Activated CD8-positive, alpha-beta memory T cell treated with anti-CD3 and anti-CD28 coated beads, Interleukin-2, amount 50 U/mL, for 4 hours (primary cell): ENCODE measurements at regions not wholly inside any gene's neighbourhood (a gene's known extent, or its start where the extent isn't known, plus 50 kb on each side); places are given as distances from the start of the nearest gene placed in this dataset.

Experiments
- DNase-seq: peaks from one replicate; pipeline ENCODE4 v3.0.0-alpha.2; 2020

DNA sequence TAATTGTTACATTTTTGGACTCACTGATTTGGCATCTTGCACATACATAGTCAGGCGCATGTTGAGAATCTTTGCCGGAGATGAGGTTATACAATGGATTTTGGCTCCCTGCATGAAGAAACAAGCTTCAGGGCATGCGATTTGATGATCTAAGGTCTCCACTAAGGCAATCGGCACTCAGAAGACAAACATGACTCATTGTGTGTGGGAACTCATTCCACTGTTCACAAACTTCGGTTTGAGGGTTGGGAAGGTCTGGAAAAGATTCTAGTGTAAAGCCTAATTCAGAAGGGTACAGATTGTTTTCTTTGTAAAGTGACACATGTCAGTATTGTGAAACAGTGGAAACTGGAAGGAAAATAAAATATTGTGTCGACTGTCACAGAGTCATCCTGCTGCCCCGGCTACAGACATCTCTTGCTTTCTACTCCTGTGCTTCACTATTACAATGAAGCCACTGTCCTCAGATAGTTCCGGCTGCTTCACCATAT is 192.6 kb upstream of the HMGA2 start:
- no peak for DNase-seq

DNA sequence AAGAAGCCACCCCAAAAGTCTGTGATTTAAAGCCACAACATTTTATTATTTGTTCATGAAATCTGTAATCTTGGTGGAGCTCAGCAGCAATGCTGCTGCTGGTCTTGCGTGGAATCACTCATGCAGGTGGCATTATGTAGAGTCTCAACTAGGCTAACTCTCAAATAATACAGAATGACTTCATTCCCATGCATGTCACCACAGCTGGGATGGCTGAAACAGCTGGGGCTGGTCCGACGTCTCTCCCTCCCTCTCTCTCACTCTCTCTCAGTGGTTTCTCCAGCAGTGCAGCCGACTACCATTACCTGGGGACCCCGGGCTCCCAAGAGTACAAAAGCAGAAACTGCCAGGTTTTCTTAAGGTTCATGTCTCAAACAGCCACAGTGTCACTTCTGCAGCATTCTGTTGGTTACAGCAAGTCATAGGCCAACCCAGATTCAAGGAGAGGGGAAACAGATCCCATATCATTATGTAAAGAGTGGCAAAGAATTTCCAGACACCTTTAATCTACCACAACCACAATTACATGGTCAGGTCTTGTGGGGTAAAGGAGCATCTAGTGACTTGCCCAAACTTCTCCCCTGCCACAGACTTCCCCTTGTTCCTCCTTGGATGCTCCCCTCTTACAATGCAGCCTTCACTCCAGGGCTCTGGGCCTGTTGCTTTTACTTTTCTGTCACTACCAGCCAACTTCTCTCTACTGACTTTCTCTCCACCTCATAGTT is 192.0 kb upstream of the HMGA2 start:
- no peak for DNase-seq

DNA sequence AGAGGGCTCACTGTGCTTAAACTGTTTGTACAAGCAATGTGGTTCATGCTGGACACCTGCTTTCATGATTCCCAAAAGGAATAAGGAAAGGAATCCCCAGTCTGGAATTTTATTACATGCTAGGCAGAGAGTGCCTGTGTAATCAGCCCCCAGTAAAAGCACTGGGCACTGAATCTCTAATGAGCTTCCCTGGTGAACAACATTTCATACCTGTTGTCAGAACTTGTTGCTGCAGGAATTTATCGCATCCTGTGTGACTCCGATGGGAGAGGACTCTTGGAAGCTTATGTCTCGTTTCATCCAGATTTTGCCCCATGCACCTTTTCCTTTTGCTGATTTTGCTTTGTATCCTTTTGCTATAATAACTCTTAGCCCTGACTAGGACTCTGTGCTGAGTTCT is 190.2 kb upstream of the HMGA2 start:
- no peak for DNase-seq

DNA sequence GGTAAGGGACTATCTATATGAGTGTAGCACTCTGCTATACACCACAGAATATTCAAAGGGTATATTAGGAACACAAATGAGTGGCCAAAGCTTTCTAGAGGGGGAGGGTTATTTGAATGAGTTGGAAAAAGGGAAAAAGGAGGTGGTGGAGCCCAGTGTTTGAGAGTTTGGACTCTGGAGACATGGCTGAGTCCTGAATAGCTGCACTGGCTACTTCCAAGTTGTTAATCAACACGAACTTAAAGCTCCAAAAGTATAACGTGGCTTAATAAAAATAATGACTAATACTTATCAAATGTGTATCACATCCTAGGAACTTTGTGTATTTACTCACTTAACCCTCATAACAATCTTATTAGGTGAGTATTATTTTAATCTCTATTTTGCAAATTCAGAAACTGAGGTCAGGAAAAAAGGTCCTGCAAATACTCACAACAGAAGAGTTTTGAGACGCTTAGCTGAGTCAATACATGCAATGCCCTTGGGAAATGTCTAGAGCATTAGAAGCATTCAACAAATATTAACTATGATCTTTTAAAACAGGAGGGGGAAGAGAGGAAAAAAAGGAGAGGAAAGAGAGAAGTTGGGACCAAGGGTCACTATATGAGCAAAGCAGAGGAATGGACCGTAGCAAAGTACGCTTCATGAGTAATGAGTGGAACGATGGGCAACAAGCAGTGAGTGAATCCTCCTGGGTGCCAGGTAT is 189.5 kb upstream of the HMGA2 start:
- DNase-seq: no peak

DNA sequence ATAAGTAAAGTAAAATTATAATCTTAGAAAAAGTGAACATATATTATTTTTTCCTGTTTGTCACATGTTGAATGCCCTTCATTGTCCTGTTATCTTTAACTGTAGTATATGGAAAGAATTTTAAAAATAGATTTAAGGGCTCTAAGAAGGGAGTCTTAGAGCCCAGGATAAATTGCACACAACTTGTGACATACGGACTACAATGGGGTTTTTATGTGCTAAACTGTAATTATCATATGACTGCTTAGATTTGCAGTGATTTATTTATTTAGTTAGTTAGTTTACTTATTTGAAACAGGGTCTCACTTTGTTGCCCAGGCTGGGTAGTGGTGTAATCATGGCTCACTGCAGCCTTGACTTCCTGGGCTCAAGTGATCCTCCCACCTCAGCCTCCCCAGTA is 187.8 kb upstream of the HMGA2 start:
- DNase-seq: no peak

DNA sequence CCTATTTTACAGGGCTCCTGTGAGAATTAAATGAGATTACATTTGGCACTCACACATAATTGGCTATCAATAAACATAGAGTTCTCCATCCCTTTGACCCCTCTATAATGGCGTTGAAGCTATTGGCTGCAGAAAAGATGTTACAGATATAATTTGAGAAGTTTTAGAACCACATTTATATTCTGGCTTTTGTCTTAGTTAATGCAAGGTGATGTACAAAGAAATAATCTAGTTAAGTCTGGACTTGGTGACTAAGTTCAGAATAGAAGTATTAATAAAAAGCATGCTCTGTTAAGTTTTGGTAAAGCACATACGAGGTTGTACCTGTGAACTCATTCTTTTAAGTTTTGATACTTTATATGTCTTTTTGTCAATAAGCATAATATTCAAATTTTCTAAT is 187.1 kb upstream of the HMGA2 start:
- DNase-seq: no peak

DNA sequence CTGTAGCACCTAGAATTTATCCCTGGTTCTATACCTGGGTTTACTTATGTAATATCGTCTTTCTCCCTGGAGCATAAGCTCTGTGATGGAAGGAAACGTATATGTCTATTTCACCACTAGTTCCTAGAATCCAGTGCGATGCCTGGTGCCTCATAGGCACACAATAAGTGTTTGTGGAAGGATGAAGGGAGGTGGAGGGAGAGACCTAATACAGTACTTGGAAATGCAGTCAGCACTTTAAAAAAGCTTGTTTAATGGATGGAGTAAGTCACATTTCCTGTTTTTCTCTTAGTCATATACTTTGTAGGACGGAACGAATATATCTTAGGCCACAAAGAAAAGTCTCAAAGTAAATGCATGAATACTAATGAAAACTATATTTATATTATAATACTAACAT is 186.5 kb upstream of the HMGA2 start:
- no peak for DNase-seq

DNA sequence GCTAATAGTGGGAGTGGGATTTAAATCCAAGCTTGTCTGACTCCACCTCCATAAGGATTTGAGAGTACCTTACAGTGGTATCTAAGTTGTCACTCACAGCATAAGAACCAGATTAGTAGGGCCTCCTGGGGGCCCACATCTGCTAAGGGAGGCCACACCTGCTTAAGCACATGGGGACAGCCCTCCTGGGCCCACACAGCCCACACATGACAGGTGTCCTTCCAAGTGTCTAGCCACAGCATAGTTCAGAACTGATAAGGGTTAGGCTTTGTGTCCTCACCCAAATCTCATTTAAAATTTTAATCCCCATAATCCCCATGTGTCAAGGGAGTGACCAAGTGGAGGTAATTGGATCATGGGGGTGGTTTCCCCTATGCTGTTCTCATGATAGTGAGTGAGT is 186.0 kb upstream of the HMGA2 start:
- no peak for DNase-seq

DNA sequence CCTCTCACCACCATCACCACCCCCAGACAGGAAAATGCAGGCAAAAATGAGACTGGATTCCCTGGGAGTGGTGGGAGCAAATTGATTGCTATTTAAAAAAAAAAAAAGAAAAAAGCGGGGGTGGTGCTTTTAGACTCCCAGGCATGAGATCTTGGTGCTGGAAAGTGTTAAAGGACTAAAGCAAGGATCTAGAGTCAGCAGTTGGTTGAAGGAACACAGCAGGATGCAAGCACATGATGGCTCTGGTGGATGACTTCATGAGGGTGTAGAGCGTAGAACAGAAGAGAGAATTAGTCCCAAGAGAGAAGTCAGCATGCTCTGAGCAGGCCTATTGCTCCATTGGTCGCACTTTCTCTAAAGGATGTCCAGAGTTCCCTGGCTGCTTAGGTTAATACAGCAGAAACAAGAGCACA is 183.8 kb upstream of the HMGA2 start:
- no peak for DNase-seq

DNA sequence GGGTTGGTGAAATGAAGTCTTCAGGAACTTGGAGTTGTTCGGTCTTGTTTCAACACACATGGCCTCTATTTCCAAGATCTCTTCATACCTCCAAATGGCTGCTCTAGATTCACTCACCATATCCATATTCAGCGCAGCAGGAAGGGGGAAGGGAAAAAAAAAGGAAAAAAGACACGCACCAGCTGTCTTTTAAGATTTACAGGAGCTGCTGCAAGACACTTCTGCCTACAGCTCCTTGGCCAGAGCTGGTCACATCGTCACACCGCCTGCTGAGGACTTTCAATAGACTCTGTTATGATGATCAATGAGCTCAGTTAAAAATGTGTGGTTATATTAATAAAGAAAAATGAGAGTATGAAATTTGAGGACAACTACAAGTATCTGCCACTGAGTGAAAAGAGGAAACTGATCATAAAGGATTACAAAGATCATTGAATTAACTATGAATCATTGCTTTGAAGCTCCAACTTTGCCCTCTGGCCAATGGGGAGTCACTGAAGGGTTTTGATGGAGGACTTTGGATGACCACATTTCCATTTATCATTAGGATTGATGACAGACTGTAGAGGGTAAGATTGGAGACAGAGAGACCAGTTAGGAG is 182.1 kb upstream of the HMGA2 start:
- DNase-seq: no peak

DNA sequence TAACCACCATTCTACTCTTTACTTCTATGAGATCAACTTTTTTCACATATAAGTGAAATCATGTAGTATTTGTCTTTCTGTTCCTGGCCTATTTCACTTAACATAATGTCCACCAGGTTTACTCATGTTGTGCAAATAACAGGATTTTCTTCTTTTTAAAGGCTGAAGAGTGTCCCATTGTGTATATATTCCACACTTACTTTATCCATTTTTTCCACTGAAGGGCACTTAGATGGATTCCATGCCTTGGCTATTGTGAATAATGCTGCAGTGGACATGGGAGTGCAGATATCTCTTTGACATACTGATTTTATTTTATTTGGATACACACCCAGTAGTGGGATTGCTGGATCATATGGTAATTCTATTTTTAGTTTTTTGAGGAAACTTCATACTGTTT is 181.1 kb upstream of the HMGA2 start:
- no peak for DNase-seq

DNA sequence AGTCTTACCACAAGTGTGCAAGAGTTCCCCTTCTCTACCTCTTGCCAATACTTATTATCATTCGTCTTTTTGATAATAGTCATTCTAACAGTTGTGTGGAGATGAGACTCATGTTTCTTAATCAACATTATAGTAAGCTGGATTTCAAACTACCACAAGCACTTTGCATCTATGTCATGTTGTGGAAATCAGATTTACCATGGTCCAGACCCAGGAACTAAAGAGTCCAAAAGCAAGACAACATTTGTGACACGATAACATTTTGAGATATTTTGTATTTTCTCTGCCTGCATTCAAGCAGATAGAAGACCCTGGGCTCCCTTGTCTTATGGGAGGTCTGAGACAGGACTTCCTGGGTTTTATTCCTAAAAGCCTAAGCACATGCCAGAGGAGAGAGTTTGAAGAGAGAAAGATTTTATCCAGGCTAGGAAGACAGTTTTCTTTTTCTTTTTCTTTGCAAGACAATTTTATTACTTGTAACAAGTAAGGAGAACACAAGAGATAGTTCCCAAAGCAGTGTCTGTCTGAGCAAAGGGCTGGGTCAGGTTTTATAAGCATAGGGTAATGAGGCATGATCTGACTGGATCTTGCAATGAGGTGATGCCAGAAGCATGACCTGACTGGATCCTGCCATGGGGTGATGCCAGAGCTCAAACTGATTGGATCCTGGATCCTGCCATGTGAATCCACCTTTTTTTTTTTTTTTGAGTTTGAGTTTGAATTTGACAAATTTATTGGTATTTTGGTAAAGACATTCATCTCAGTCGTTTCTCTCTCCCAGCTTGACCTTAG is 180.5 kb upstream of the HMGA2 start:
- no peak for DNase-seq

DNA sequence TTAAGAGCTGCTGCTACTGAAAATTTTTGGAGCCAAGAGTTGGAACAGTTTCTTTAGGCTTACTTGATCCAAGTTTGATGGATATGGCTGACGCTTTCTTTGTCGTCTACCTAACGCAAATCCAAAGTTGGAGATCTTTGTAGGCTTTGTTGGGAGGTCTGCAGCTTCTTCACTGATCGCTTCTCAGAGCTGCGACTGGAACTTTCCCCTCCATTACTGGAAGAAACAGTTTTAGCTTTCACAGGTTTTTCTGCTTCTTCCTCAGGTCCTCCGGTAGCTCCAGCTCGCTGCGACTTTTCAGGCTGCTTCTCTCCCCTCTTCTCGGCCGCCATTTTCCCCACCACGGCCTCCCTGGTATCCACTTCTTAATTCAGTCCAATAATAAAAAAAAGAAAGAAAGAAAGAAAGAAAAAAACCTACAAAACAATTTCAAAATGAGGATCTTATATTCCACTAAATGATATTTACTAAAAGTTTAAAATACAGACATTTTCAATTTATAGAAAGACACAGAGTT is 178.1 kb upstream of the HMGA2 start:
- no peak for DNase-seq

DNA sequence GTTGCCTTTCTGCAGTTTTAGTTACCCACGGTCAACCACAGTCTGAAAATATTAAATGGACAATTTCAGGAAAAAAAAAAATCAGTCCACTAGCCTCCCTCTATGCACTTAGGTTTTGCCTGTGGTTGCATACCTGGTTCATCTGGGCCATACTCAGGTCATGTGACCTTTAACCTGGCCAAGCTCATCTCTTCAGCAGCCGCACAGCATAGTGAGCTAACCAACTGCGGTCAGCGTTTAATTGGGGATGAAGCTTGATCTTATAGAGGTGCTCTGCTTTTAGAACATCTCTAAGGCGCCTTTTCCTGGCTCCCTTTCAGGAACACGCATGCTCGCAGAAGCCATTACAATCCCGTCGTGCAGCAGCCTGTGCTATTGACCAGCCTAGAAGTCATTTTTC is 177.2 kb upstream of the HMGA2 start:
- no peak for DNase-seq

DNA sequence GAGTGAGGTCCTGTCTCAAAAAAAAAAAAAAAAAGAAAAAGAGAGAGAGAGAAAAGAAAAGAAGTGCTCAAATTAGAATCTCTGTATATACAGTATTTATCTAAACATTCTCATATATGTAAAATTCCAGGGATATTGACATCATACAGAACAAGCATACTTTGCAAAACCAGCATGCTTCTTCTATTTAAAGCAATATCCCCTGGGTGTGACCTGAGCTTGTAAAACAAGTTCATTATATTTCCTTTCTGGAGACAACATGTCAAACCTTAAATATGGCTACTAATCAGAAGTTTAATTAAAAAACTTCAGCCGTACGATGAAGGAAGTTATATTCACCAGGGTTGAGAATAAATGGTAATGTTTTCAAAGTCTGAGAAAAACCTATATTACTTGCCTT is 175.8 kb upstream of the HMGA2 start:
- DNase-seq: no peak

DNA sequence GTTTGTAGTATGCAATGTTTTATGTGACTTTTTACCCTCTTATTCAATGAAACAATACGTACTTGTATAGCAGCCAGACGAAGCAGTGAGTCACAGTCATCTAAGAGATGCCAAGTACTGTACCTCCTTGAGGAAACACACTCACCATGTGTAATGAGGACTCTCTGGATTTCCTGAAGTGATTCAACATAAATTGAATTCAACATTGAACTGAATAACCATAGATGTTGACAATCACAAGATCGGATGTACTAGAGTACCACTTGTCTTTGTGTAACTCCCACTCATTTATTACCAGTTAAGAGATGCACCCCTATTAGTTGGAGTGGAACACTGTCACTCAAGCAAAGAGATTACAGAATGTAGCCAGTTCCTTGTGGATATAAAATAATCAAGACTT is 175.2 kb upstream of the HMGA2 start:
- no peak for DNase-seq

DNA sequence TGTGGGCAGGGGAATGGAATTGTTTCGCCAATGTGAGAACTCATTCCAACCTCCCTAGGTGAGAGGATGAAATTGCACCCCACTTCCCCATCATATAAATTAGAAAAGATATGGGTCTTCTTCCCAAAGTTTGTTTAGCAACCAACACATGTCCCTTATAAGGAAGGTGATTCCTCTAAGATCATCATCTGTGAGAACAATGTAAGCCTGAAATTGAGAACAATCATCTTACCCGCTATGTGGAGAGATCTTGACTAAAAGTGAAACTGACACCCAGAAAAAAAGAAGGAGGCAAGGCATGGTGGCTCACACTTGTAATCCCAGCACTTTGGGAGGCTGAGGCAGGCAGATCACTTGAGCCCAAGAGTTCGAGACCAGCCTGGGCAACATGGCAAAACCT is 173.2 kb upstream of the HMGA2 start:
- DNase-seq: no peak

DNA sequence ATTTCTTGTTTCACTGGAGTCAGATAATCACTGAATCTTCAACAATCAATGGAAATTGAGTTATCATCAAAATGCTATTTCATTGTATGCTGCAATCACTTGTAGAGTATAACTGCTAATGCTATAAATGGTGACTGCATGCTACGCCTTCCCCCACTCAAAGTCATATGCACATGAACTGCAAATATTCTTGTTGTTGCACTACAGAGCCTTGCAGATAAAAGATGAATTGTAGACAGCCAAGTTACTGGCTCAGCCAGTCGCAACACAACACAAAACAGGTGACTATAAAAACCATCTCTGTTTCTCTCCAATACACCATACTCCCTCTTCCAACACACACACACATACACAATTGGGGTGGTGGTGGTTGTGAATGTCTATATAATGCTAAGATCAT is 171.0 kb upstream of the HMGA2 start:
- DNase-seq: no peak

DNA sequence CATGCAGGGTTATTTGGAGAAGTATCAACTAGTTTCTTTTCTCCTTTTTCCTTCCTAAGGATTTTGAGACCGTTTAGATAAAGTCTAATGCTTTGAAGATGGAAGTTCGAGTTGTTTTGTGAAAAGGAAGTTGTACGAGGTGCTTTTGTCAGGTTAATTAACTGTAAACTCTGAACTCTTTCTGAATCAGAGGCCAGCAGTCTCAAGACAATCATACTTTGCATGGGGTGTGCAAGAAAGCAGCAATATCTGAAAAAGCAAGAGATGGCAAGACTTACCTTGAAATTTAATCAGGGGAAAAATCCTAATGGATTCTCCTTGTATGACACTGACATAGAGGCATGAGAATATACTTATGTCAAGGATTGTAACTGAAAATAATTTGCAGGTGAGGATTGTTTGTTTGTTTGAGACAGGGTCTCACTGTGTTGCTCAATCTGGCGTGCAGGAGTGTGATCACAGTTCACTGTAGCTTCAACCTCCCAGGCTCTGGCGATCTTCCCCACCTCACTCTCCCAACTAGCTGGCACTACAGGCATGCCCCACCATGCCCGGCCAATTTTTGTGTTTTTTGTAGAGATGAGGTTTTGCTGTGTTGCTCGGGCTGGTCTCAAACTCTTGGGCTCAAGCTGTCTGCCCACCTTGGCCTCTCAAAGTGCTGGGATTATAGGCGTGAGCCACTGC is 170.2 kb upstream of the HMGA2 start:
- no peak for DNase-seq

DNA sequence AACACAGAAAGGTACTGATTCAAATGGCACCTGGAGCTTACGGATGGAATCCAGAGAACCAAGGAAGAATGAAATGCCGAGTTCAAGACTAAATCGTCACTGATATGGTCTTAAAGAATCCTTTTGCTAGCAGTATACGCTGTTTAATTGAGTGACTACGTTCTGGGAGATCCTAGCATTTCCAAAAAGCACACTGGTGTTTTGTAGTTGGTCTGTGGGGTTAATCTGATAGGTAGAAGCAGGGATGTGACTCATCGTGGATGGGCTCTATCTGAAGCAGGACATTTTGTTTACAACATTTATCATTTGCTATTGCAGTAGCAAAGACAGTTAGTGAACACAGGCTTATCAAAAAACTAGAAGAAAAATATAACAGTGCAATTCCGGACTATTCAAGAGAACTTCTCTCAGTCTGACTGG is 169.2 kb upstream of the HMGA2 start:
- DNase-seq: no peak

DNA sequence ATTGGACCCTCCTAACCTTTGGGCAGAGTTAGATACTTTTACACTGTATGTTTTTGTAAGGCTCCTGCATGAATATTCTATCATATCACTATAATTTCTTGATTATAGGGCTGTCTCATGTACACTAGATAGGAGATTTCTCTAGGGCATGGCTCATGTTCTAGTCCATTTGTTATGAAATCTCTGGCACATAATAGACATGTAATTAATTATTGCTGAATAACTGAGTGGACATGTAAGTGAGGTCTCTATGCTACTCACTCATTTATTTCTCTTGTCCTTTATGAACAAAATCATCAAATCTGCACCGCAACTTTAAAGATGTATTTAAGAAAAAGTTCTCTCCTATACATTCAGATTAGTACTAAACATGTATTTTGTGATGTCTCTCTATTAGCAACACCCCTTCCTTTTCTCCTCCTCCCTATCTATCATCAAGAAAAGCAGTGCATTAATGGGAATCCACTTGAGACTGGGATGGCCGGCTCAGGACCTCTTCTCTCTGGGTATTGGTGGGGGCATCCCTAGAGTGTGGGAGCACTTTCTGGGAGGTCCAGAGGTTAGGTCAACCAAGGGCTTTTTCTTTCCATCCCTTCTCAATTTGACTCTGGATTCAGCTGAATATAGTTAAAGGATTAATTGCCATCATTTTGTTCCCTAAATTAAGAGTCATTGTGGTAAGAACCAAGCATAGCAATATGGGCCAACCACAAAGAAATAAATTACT is 168.0 kb upstream of the HMGA2 start:
- DNase-seq: no peak

DNA sequence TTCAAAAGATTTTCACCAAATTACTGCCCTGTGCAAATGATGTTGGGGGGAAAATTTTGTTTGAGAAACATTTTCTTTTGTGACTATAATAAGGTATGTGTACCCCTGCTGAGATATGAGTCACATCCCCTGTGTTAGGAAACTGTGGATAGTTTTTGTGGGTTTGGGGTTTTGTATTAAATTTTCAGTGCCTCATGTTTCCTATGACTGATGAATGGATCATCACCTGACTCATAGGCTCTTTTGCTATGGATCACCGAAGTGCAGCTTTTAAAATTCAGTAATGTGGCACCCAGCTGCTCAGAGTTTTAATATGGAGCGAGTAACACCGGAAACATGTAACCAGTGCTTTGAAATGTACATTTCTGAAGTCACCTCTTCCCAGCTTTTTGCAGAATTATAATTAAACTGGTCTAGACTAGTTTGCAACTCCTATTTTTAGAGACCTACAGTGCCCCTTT is 167.4 kb upstream of the HMGA2 start:
- no peak for DNase-seq
